RWPE1 (cell line): ENCODE measurements at regions not wholly inside any gene's neighbourhood (a gene's known extent, or its start where the extent isn't known, plus 50 kb on each side); places are given as distances from the start of the nearest gene placed in this dataset.

Experiments used
- CTCF ChIA-PET: fragments of 350-600 bp; sonication (Branson Sonifier 250); formaldehyde crosslinking; extraction: SDS; loops from one replicate; lab custom pipeline; 2021; lab: Yijun Ruan, JAX
- POLR2A ChIA-PET: fragments of 400-600 bp; formaldehyde crosslinking; extraction: SDS; loops from one replicate; lab custom pipeline; 2020; ENCODE audit warnings: antibody characterized with exemption; ENCODE audit not compliant: low non-redundant PET; lab: Yijun Ruan, JAX
- DNase-seq: peaks from one replicate; pipeline ENCODE4 v3.0.0; 2012; ENCODE audit warnings: low spot score
- H3K27ac ChIP-seq: fragments of 450-650 bp; 2 replicates; pipeline ENCODE4 v1.5.1; 2017
- TF ChIP-seq, protein P1 (sequence below): fragments of 450-650 bp; conservative IDR thresholded peaks from 2 replicates; pipeline ENCODE4 v1.5.1; 2017; ENCODE audit warnings: low read depth, mild to moderate bottlenecking

DNA sequence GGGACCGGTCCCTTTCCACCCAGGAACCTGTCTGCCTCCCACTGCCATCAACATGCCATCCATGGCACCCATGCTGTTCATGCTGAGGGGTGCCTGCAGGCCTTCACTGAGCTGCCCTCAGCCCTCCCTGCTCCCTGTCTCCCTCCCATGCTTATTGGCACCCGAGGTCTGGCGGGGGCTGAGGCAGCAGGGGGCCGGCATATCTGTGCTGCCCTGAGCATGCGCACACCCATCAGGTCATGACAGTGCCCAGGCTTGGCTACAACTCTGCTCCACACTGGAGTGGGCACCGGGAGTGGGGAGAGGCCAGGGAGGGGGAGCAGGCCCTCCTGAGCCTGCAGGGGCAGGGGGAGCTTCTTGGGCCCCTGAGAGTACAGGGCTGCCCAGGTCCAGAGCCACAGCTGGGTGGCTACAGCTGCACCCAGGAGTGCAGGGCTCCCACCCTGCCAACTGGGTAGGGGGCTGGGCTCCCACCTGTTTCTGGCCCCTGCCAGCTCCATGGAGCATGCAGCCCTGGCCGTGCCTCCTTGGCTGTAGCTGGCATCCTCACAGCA, 395.8 kb upstream of the DMD start:
- TF ChIP-seq, protein P1, sequence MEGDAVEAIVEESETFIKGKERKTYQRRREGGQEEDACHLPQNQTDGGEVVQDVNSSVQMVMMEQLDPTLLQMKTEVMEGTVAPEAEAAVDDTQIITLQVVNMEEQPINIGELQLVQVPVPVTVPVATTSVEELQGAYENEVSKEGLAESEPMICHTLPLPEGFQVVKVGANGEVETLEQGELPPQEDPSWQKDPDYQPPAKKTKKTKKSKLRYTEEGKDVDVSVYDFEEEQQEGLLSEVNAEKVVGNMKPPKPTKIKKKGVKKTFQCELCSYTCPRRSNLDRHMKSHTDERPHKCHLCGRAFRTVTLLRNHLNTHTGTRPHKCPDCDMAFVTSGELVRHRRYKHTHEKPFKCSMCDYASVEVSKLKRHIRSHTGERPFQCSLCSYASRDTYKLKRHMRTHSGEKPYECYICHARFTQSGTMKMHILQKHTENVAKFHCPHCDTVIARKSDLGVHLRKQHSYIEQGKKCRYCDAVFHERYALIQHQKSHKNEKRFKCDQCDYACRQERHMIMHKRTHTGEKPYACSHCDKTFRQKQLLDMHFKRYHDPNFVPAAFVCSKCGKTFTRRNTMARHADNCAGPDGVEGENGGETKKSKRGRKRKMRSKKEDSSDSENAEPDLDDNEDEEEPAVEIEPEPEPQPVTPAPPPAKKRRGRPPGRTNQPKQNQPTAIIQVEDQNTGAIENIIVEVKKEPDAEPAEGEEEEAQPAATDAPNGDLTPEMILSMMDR, result no peak
- CTCF ChIA-PET, result no interaction called here
- H3K27ac ChIP-seq, result no peak overlapping the region
- no peak for DNase-seq
- POLR2A ChIA-PET, result no interaction called here

DNA sequence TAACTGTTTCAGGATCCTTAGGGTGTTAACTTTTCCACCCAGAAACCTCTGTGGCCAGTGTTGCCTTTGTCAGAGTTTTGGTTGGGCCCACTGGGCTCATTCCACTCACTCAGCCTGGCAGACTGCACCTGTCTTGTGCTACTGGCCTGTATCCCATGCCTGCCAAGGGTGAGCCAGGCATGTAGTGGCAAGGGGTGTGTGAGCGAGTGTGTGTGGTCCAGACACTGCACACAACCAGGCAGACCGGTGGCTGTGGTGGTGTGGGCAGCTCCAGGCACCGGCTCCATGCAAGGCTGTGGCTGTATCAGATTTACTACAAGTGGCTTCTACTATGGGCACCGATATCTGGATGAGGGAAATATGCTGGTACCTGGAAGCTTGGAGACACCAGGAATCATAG, 394.6 kb upstream of the DMD start:
- POLR2A ChIA-PET, result no interaction called here
- TF ChIP-seq, protein P1, result no peak

GRCh38 chrX:33592396-33592795, 381.0 kb upstream of the DMD start:
- DNase-seq, result no peak
- no peak overlapping the region for H3K27ac ChIP-seq
- ChIA-PET POLR2A (no interaction called here), CTCF (no interaction called here)
- TF ChIP-seq, protein P1, result no peak

More for the DNA sequence above, 394.6 kb upstream of the DMD start:
- DNase-seq, result no peak
- H3K27ac ChIP-seq, result no peak overlapping the region
- CTCF ChIA-PET, result no interaction called here

DNA sequence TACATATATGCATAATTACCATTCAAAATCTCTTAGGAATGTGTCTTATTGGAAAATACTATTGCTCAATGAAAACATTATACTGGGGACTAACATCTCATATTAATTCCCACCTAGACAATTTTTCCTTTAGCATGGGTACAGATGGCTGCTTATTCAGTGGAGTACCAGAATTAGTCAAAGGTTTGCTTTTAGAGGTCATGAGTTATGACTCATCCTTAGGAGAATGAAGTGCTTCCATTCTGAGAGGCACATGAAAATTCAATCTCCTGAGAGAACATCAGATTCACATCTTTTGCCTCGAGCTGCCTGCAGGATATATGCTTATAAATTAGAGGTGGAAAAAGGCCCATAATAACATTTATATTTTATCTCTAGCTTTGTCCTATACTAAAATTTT, 378.0 kb upstream of the DMD start:
- TF ChIP-seq, protein P1, result no peak
- no peak for DNase-seq
- POLR2A ChIA-PET, result no interaction called here
- CTCF ChIA-PET, result no interaction called here
- H3K27ac ChIP-seq, result no peak overlapping the region

DNA sequence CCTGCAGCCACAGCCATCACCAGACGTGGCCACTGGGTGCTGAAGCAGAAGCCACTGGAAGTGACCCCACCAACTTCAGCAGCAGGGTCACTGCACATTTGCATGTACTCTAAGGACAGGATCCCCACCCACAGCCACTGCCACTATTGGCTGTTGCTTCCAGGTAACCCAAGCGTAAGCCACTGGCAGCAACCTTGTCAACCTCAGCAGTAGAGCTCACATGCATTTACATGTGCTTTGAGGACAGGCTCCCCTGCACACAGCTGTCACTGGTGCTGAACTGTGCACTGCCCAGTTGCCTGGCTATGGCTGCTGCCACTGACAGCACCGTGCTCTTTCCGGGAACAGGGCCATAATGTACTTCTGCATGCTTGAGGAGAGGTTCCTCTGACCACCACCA, 332.4 kb upstream of the DMD start:
- CTCF ChIA-PET, result interaction anchor here (0.7 kb wide), 1 partner anchor 326 kb away, joined by 3 read pairs; no protein-coding TSS in a partner anchor
- TF ChIP-seq, protein P1, result no peak
- POLR2A ChIA-PET, result no interaction called here
- no peak for DNase-seq
- no peak overlapping the region for H3K27ac ChIP-seq
